Neural progenitor cell (in vitro differentiated cells): ENCODE measurements at regions not wholly inside any gene's neighbourhood (a gene's known extent, or its start where the extent isn't known, plus 50 kb on each side); places are given as distances from the start of the nearest gene placed in this dataset.

Source experiments
- DNase-seq: peaks from one replicate; pipeline ENCODE4 v3.0.0-alpha.2; 2016; ENCODE audit warnings: low spot score
- H2AFZ ChIP-seq: fragments of 200-600 bp; sonication (generic); replicated peaks from 2 replicates; pipeline ENCODE4 v1.6.1; 2016; ENCODE audit warnings: antibody characterized with exemption
- H3F3A ChIP-seq: fragments of 200-600 bp; sonication (generic); 2 replicates; pipeline ENCODE4 v1.6.1; 2016; ENCODE audit warnings: antibody characterized with exemption, low read depth
- H3K27ac ChIP-seq: fragments of 200-600 bp; sonication (generic); 2 replicates; pipeline ENCODE4 v1.5.1; 2016; ENCODE audit warnings: mild to moderate bottlenecking
- H3K27me3 ChIP-seq: fragments of 200-600 bp; sonication (generic); 2 replicates; pipeline ENCODE4 v1.6.1; 2016; ENCODE audit warnings: mild to moderate bottlenecking, moderate library complexity
- H3K36me3 ChIP-seq: fragments of 200-600 bp; sonication (generic); 2 replicates; pipeline ENCODE4 v1.5.1; 2016
- H3K4me1 ChIP-seq: fragments of 200-600 bp; sonication (generic); 2 replicates; pipeline ENCODE4 v1.6.1; 2016; ENCODE audit warnings: mixed run types
- H3K4me2 ChIP-seq: fragments of 200-600 bp; sonication (generic); 2 replicates; pipeline ENCODE4 v1.6.1; 2016
- H3K4me3 ChIP-seq: fragments of 200-600 bp; sonication (generic); 2 replicates; pipeline ENCODE4 v1.5.1; 2016
- H3K79me2 ChIP-seq: fragments of 200-600 bp; sonication (generic); 2 replicates; pipeline ENCODE4 v1.6.1; 2016; ENCODE audit warnings: low read depth
- H3K9ac ChIP-seq: fragments of 200-600 bp; sonication (generic); 2 replicates; pipeline ENCODE4 v1.6.1; 2016
- H3K9me3 ChIP-seq: fragments of 200-600 bp; sonication (generic); 2 replicates; pipeline ENCODE4 v1.5.1; 2016; ENCODE audit warnings: low read depth
- H4K20me1 ChIP-seq: fragments of 200-600 bp; sonication (generic); 2 replicates; pipeline ENCODE4 v1.6.1; 2016; ENCODE audit warnings: low read depth
- H3K27ac Mint-ChIP-seq: 3 replicates; pipeline ENCODE4 v1.8.0; 2021; ENCODE audit warnings: mixed read lengths
- H3K27me3 Mint-ChIP-seq: 2 replicates; pipeline ENCODE4 v1.8.0; 2022; ENCODE audit warnings: low read depth, mild to moderate bottlenecking, inconsistent platforms, moderate library complexity, mixed read lengths; ENCODE audit not compliant: insufficient read depth
- H3K36me3 Mint-ChIP-seq: 3 replicates; pipeline ENCODE4 v1.8.0; 2021; ENCODE audit warnings: mixed read lengths
- H3K4me1 Mint-ChIP-seq: 3 replicates; pipeline ENCODE4 v1.8.0; 2021; ENCODE audit warnings: mixed read lengths
- H3K4me3 Mint-ChIP-seq: 3 replicates; pipeline ENCODE4 v1.8.0; 2021; ENCODE audit warnings: mild to moderate bottlenecking, moderate library complexity, mixed read lengths
- H3K9me3 Mint-ChIP-seq: 3 replicates; pipeline ENCODE4 v1.8.0; 2020; ENCODE audit warnings: mixed read lengths
- EZH2 ChIP-seq: fragments of 200-600 bp; sonication (generic); IDR thresholded peaks from 2 replicates; pipeline ENCODE4 v1.6.1; 2017; ENCODE audit warnings: antibody characterized with exemption, mild to moderate bottlenecking, moderate library complexity
- EZH2phosphoT487 ChIP-seq: fragments of 200-600 bp; sonication (generic); IDR thresholded peaks from 2 replicates; pipeline ENCODE4 v1.6.1; 2017; ENCODE audit warnings: antibody characterized with exemption
- TF ChIP-seq, protein P1 (sequence below): fragments of 200-600 bp; sonication (generic); IDR thresholded peaks from 2 replicates; pipeline ENCODE4 v1.5.1; 2017; ENCODE audit warnings: antibody characterized with exemption, mild to moderate bottlenecking

GRCh38 chr17:72534265-72534664 lies 413.4 kb downstream of the SOX9 start:
- Histone ChIP-seq H3K9me3 (no peaks in the 10 kb centered on the region), H3K27me3 (no peaks in the 10 kb centered on the region), H3K4me1 (peaks cover 32% of the 10 kb centered on the region), H3K36me3 (no peaks in the 10 kb centered on the region), H3F3A (peaks cover 18% of the 10 kb centered on the region), H3K4me2 (no peak overlapping the region), H3K4me3 (no peak overlapping the region), H4K20me1 (no peaks in the 10 kb centered on the region), H3K79me2 (no peaks in the 10 kb centered on the region), H3K27ac (no peak overlapping the region), H3K9ac (no peak overlapping the region), H2AFZ (no peak overlapping the region)
- H3K4me1 Mint-ChIP-seq = peaks cover 42% of the 10 kb centered on the region
- H3K4me3 Mint-ChIP-seq = no peak overlapping the region
- H3K9me3 Mint-ChIP-seq = peaks cover 12% of the 10 kb centered on the region
- no peak for DNase-seq
- no peak overlapping the region for H3K27ac Mint-ChIP-seq
- TF ChIP-seq, protein P1, sequence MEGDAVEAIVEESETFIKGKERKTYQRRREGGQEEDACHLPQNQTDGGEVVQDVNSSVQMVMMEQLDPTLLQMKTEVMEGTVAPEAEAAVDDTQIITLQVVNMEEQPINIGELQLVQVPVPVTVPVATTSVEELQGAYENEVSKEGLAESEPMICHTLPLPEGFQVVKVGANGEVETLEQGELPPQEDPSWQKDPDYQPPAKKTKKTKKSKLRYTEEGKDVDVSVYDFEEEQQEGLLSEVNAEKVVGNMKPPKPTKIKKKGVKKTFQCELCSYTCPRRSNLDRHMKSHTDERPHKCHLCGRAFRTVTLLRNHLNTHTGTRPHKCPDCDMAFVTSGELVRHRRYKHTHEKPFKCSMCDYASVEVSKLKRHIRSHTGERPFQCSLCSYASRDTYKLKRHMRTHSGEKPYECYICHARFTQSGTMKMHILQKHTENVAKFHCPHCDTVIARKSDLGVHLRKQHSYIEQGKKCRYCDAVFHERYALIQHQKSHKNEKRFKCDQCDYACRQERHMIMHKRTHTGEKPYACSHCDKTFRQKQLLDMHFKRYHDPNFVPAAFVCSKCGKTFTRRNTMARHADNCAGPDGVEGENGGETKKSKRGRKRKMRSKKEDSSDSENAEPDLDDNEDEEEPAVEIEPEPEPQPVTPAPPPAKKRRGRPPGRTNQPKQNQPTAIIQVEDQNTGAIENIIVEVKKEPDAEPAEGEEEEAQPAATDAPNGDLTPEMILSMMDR = no peak
- TF ChIP-seq EZH2 (no peak), EZH2phosphoT487 (no peak)
- H3K36me3 Mint-ChIP-seq = no peaks in the 10 kb centered on the region
- peaks cover 2% of the 10 kb centered on the region for H3K27me3 Mint-ChIP-seq

DNA sequence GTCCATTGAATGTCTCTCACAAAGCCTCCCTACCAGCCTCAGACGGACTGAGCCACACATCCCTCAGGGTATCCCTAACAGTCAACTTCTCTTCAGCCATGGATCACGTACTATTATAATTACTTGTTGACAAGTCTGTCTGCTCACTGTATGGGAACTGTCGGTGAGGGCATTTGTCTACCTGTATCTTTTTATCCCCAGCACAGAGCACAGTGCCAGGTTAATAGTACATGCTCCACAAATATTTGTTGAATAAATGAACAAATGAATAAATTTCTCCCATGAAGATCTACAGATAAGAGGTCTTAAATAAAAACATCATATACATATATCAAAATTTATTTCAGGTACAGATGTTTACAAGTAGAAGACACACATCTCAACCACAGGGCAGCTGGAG lies 414.0 kb downstream of the SOX9 start:
- Histone ChIP-seq H3K4me1 (peaks cover 32% of the 10 kb centered on the region), H3K9ac (no peak overlapping the region), H3F3A (peaks cover 23% of the 10 kb centered on the region), H3K79me2 (no peaks in the 10 kb centered on the region), H3K36me3 (no peaks in the 10 kb centered on the region), H3K4me2 (no peak overlapping the region), H3K27ac (no peak overlapping the region), H4K20me1 (no peaks in the 10 kb centered on the region), H2AFZ (no peak overlapping the region), H3K27me3 (no peaks in the 10 kb centered on the region), H3K9me3 (no peaks in the 10 kb centered on the region), H3K4me3 (no peak overlapping the region)
- H3K36me3 Mint-ChIP-seq = no peaks in the 10 kb centered on the region
- DNase-seq = no peak
- peaks cover 12% of the 10 kb centered on the region for H3K9me3 Mint-ChIP-seq
- no peak overlapping the region for H3K4me3 Mint-ChIP-seq
- peaks cover 2% of the 10 kb centered on the region for H3K27me3 Mint-ChIP-seq
- H3K4me1 Mint-ChIP-seq = peaks cover 42% of the 10 kb centered on the region
- H3K27ac Mint-ChIP-seq = no peak overlapping the region
- TF ChIP-seq EZH2phosphoT487 (no peak), EZH2 (no peak)
- TF ChIP-seq, protein P1 = no peak

GRCh38 chr17:72535346-72535745 lies 414.5 kb downstream of the SOX9 start:
- peaks cover 39% of the 10 kb centered on the region for H3K4me1 Mint-ChIP-seq

More at GRCh38 chr17:72535346-72535745, 414.5 kb downstream of the SOX9 start:
- no peaks in the 10 kb centered on the region for H3K36me3 Mint-ChIP-seq
- H4K20me1 ChIP-seq = no peaks in the 10 kb centered on the region
- no peak overlapping the region for H3K27ac ChIP-seq
- no peak overlapping the region for H3K4me2 ChIP-seq
- peaks cover 31% of the 10 kb centered on the region for H3K4me1 ChIP-seq
- H2AFZ ChIP-seq = no peak overlapping the region
- no peaks in the 10 kb centered on the region for H3K27me3 ChIP-seq
- H3F3A ChIP-seq = peaks cover 24% of the 10 kb centered on the region
- H3K4me3 ChIP-seq = no peak overlapping the region
- peaks cover 12% of the 10 kb centered on the region for H3K9me3 Mint-ChIP-seq
- no peaks in the 10 kb centered on the region for H3K36me3 ChIP-seq
- H3K79me2 ChIP-seq = no peaks in the 10 kb centered on the region
- peaks cover 2% of the 10 kb centered on the region for H3K27me3 Mint-ChIP-seq
- TF ChIP-seq EZH2phosphoT487 (no peak), EZH2 (no peak)
- TF ChIP-seq, protein P1 = no peak
- H3K9ac ChIP-seq = no peak overlapping the region
- H3K4me3 Mint-ChIP-seq = no peak overlapping the region
- no peak for DNase-seq
- H3K27ac Mint-ChIP-seq = no peak overlapping the region
- H3K9me3 ChIP-seq = no peaks in the 10 kb centered on the region
